Inflammatory macrophage (primary cell): ENCODE measurements at regions not wholly inside any gene's neighbourhood (a gene's known extent, or its start where the extent isn't known, plus 50 kb on each side); places are given as distances from the start of the nearest gene placed in this dataset.
"Not testable (repeated sequence)": the region's sequence is repeated elsewhere in the genome, so short reads cannot be mapped to it uniquely, and the experiment has no call there.

Experiments used
- DNase-seq, 2 donors: peaks; one replicate each; pipeline ENCODE4 v3.0.0-alpha.2; 2020 to 2022

DNA sequence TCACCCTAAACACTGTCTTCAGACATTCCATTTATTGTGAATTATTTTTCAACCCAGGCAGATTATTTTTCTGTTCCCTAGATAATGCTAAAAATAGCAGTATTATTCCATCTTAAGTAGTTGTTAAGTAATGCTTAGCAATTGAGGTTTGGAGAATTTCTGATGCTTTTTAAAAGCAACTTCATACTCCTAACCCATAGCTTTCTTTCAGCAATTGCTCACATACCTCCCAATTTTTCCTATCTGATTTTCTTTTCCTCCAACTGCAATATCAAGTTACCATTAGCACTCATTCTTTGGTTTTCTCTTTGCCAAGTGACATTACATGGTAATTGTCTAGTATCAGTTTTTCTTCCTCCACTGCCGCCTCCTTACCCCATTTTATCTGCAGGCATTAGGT is 104.7 kb downstream of the GPR85 start:
- DNase-seq, result no peak

DNA sequence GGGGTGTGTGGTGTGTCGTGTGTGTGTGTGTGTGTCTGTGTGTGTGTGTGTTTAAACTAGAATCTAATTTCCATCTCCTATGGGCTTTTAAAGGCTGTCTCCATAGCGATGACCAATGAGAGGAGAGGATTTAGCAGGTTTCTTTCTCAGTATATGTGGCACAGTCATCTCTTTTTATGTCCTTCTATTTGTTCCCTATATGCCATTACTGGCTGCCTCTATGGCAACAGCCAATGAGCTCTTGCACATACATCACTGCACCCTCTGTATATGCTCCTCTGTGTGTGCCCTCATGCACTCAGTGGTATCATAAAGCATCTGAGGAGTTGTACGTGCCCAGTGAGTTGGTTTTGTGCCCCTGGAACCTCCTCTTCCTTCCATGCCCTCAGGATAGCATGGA is 107.6 kb downstream of the GPR85 start:
- not testable (repeated sequence) for DNase-seq

DNA sequence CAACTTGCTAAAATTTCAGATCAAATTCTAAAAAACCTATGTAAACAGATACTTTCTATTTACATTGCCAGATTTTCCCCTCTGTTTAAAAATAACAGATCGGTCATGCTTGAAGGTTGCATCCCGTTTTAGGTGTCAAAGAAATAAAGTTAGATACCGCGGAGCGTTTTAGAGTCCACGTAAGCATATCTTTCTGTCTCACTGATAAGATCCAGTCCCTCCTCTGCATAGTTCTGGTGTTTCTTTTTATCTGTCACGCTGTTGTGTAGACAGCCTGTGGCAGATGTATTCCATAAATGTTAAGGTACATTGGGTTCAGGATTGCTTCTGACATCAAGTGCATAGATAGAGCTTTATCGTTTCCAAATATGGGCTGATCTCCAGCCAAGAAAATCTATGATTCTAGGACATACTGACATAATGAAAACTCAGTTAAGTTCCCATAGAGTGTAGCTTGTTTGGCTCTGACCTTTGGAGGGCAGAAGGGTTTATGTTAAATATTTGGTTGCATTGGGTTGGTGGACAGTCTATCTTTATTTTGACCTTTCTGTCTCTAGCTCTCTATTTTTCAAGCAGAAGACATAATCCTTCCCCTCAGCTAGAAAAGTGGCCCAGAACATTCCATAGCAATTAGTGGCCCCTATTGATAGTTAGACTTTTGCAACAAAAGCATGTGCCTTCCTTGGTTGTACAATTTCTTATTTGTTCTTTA is 109.2 kb downstream of the GPR85 start:
- DNase-seq, result not testable (repeated sequence)

DNA sequence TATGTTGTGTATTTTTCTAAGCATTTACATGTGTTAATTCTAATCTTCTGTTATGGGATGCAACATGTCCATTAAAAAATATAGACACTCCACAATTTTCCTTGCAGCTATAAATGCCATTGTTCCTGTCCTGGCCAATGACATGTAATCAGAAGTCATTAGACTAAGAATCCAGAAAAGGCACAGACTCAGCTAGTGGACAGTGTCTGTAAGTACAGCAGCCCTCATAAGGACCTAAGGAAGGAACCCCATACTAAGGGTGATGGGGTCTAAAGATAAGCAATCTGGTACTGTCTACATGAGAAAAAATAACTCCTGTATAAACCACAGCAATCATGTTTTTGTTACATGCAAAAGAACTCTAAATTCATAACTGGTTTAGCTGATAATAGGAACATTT is 115.9 kb downstream of the GPR85 start:
- no peak for DNase-seq

DNA sequence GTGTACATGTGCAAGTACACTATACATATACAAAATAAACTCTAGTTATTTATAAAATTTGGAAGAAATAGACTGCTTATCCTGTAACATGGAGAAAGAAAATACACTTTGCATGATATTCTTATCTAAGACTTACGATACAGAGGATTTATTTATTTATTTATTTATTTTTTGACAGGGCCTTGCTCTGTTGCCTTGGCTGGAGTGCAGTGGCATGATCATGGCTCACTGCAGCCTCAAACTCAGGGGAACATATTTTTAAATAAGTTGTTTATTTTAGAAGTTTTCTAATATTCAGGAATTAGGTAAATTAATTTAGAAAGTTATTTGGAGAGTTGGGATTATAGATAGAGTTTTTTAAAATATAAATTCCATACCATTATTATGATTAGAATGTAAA is 116.7 kb downstream of the GPR85 start:
- DNase-seq, result no peak

DNA sequence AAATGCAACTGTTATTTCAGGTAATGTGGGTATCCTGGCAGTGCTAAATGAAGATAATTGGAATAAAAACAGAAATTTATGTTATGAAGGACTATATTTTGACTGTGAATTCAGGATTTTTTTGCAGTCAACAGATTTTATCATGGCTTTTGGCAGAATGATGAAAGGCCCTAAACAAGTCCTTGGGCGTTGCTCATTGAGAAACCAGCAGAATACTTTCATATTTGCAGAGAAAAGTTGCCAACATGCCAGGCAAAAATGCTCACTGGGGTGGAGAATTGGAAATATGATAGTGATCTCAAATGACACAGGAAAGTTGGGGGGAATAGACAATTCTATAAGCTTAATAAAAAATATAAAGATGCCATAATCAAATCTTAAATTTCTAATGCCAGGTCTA is 121.1 kb downstream of the GPR85 start:
- DNase-seq, result no peak

DNA sequence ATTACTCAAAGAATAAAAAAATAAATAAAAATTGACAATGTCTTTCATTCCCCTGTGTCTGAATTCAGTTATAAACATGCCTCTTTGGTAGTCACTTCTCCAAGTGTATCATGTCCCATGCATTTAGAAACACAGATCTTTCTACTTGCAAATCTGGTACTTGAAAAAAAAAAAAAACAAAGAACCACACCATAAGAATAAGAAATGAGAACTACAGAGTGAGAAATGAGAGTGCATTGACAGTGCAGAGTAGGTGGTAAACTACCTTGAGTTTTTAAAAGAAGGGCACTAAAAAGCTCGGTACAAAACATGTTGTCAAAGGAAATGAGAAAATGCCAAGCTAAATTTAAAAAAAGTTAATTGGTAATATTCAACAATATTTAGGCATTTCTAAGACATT is 123.0 kb downstream of the GPR85 start:
- DNase-seq, result no peak

DNA sequence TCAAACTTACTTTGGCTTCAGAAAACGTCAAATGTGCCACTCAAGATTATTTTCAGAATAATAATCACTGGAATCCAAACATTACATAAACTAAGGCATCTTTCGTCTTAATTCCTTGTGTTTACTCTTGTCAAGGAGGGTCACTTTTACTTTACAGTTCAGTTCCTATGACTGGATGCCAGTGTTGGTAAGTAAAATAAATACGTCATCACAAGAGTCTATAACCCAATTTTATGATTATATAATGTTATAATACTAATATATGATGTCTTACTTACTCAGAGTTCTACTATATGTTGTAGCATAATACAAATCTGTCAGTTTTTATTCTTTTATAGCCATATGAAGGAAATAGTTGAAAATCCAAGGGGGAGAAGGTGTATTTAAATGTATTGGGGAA is 123.8 kb downstream of the GPR85 start:
- DNase-seq, result no peak

DNA sequence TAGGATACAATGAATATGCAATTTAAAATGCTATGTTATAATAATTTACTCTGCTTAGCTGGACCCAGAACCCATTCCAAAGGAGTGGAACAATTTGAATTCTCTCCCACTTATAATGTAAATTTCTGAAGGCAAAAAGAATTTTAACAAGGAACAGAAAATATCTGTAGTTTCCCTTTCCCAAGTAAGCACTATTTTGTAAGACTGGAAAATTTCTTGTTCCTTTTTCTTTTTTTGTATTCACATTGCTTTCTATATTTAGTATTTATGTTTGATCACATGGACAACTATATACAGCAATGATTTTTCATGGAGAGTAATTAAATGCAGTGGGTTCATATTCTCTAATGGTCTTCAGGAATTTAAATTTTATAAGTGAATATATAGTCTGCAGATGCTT is 127.4 kb downstream of the GPR85 start:
- peak in 1 of 2 donors; percentile 49 for DNase-seq

DNA sequence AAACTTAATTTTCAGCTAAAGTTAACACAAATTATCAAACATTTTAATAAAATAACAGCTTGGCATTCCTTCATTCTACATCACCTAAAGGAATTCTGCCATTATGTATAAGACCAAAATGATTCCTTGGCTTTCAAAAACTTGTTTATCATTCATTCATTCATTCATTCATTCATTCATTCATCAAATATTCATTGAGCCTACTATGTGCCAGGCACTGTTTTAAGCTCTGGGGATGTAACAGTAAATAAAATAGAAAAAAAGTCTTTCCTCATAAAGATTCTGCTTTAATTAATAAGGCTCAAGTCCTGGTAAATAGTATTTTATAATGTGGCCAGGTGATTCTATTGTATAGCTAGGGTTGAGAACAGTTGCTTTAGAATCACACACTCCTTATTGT is 127.9 kb downstream of the GPR85 start:
- no peak for DNase-seq

DNA sequence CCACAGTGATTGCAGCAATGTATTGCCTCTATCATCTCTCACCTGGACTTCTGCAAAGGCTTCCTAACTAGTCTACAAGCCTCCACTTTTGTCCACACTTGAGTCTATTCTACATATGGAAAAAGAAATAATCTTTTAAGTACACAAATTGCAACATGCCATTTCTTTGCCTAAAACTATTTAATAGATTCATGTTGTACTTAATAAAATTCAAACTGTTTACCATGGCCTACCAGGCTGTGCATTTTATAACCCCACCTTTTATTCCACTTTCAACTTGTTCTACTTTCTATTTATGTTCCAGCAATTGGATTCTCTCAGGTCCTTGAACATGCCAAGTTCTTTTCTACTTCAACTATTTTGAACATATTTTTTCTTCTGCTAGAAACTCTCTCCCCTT is 128.7 kb downstream of the GPR85 start:
- DNase-seq, result no peak

DNA sequence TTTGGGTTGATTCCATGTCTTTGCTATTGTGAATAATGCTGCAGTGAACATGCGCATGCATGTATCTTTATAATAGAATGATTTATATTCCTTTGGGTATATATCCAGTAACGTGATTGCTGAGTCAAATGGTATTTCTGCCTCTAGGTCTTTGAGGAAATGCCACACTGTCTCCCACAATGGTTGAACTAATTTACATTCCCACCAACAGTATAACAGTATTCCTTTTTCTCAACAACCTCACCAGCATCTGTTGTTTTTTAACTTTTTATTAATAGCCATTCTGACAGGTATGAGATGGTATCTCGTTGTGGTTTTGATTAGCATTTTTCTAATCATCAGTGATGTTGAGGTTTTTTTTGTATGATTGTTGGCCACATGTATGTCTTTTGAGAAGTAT is 133.6 kb downstream of the GPR85 start:
- DNase-seq, result not testable (repeated sequence)

DNA sequence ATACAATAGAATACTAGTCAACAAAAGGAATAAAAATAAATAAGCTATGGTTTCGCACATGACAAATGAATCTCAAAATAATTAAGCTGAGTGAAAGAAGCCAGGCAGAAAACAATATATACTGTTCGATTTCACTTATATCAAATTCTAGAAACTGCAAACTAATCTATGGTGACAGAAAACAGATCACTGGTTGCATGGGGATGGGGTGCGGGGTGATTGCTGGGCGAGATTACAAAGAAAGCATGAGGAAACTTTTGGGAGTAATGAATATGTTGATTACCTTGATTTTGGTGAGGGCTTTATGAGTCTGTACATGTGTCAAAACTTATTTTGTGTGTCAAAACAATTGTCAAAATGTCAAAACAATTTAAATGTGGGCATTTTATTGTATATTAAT is 135.6 kb downstream of the GPR85 start:
- no peak for DNase-seq

DNA sequence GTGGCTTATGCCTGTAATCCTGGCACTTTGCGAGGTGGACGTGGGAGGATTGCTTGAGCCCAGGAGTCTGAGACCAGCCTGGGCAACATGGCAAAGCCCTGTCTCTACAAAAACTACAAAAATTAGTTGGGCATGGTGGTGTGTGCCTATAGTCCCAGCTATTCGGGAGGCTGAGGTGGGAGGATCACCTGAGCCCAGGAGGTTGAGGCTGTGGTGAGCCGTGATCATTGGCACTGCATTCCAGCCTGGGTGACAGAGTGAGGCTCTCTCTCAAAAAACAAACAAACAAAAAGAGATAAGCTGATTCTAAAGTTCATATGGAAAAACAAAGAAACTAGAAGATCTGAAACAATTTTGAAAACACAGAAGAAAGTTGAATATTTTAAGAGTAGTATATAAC is 136.9 kb downstream of the GPR85 start:
- not testable (repeated sequence) for DNase-seq

DNA sequence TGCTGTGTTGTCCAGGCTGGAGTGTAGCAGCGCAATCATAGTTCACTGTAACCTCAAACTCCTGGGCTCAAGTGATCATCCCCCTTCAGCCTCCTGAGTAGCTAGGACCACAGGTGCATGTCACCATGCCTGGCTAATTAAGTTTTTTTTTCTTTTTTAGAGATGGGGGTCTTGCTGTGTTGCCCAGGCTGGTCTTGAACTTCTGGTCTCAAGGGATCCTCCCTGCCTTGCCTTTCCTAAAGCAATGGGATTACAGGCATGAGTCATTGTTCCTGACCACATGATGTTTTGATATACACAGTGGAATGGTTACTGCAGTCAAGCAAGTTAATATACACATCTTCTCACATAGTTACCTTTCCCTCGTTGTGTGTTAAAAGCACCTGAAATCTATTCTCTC is 140.3 kb downstream of the GPR85 start:
- no peak for DNase-seq

DNA sequence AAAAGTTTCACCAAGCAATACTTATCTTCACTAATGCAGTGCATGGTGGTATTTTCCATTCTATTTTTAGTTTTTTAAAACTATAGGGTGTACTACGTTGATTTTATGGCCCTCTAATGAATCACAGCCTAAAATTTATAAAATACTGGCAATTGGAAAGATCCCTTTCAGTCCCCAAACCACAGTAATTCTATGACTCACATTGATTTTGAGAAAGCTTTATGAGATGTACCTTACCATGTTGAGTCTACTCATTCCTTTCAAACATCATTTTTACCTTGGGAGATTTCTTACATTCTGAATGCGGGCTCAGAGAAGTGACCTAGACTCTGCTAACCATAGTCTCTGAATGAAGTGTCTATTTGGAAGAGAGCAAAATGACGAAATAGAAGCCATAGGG is 141.6 kb downstream of the GPR85 start:
- DNase-seq, result no peak

DNA sequence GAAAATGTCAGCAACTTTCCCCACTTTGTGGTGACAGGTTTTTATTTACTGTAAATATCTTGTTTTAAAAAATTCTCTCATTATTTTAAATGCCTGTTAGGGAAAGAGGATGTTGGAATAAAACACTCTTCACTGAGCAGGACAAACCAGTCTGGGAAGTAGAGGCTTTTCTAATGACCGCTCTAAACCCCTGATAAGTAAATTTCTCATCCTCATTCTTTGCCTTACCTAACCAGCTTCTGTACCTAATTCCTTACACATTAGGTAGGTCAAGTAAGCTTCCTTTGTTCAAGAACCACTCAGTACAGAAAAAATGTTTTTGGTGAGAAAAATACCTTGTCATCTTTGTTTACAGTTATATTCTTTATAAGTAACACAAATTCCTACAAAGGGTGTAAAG is 143.6 kb downstream of the GPR85 start:
- DNase-seq, result no peak

DNA sequence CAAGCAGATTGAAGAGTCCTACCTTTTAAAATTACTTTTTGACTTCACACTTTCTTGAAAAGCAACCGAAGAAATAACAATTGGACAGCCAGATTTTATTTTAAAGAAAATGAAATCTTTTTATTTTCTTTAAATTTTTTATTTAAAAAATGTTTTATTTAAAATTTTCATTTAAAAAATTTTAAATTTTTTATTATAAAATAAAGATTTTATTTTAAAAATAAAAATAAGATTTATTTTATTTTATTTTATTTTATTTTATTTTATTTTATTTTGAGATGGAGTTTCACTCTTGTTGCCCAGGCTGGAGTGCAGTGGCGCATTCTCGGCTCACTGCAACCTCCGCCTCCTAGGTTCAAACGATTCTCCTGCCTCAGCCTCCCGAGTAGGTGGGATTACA is 144.5 kb downstream of the GPR85 start:
- DNase-seq, result not testable (repeated sequence)

DNA sequence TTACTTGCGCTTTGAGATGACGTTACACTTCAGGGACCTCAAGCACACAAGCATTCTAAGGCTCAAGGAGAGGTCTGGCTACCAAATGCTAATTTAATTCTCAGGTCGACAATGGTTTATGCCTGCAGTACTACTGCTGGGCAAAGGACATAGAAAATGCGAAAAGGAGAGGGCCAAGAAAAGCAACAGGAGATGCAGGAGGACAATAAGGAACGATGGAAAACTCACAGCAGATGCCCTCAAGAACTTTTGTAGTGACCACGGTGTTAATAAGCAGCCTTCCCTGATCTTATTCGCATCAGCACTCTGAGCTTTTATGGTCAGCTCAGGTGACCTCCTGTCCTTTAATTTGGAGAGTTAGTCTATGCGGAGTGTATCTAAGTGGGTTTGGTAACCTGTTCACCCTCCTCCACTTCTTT is 146.3 kb downstream of the GPR85 start:
- no peak for DNase-seq

DNA sequence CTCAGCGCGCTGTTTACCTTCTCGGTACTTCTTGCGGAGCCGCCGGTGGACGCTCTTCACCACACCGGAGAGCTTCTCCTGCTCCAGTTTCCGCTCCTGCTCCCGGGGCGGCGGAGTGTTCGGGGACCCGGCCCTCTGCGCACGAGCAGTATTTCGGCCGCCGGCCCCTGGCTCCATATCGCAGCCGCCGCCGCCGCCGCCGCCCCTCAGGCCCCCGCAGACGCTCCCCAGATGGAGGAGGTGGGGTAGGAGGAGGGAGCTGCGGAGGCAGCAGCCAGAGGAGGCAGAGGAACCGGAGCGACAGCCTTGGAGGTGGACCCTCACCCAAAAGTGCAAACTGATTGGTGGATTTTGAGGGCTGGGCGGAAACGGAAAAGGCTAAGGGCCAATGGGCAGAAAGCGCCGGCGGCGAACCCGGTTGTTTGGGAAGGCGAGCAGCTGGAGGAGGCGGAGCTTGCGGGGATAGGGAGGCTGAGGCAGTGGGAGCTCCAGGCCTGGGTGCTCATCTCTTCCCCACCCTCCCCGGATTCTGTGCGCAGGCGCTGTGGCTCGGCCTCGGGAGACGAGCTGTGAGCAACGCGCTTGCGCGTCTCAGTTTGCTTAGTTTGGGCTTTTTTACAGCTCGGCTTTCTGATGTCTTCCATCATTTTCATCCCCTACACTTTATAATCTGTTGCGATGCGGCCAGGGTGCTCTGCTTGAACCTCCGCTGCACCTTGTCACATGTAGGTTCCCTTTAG is 146.9 kb downstream of the GPR85 start:
- DNase-seq, result peak; percentile 99

DNA sequence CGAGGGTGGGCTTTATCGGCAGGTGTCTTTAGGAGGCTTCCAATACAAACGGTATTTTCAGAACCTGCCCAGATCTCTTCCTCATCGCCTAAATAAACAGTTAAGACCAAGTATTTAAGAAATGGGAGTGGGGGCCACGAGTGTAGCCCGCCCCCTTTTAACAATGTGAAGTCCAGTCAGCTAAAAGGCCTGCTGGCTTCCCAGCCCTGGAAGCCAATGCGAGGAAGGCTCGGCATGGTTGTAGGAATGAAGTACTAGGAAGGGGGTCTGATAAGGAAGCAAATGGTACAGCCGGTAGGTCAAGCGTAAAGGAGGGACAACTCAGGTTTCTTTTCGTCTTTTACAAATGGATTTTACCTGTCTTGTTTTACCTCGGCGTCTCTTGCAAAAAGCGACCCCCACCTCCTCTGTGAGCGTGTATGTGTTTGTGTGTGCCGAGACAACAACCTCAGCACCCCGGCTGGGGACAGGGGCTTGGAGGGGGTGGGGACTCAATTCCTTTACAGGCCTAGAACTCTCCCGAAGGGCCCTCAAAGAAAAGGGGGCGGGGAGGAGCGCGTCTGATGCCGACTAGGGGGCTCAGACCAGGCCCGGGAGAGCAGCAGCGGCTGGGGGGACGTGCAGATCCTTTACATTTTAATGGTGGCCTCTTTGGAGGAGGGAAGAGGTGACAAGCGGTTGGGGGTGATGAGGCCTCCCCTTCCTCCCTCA is 147.6 kb downstream of the GPR85 start:
- DNase-seq, result peak in 1 of 2 donors; percentile 7

DNA sequence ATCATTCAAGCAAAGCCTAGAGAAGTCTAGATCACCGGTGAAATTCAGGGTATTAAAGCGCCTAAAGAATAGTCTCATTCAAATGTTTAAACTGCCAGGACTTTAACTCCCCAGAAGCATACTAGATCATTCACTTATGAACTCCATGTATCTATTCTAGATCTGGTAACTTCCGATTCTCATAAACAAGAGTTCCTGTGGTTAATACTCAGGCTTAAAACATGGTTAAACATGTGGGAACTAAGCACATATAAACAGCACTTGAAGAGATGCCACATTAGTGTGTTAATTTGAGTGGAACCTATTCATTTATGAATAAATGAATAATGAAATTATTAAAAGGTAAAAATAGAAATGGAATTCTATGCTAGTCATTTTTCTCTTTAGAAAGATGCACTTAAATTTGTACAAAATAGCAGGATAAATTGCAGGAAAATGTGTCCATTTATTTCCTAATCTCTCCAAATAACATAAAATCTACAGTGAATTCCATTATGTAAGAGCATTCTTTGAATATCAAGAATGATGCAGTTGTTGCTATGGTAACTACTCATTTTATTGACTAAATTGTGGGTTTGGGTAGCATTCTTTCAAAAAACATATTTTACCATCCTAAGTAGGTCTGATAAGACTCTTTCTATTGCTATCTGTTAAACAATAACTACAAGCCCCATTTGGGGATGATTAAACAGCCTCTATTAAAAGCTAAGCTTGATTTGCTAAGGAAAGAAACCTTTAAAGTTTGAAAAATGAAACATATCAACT is 147.6 kb upstream of the TMEM168 start:
- no peak for DNase-seq

DNA sequence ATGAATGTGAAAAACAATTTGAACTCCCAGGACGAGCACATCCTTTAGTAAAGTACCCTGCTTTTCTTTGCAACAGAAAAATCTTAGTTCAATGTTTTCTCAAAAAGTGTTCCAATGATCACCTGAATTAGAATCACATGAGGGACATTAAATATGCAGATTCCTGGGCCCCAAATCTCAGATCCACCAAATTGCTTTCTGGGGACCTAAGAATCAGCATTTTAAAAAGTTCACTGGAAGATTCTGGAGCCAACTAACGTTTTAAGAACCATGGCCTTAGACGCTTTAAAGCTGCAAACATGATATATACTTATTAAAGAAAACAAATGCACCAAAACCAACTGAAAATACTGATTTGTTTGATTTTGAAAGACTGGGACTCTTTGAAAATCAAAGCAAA is 143.4 kb upstream of the TMEM168 start:
- no peak for DNase-seq
